Mucosa of descending colon (tissue), 3 donors: ENCODE measurements at regions not wholly inside any gene's neighbourhood (a gene's known extent, or its start where the extent isn't known, plus 50 kb on each side); places are given as distances from the start of the nearest gene placed in this dataset.

ENCODE experiments used
- ATAC-seq: fragments of 200-7000 bp; cut with Tn5 transposase; one replicate; pipeline ENCODE4 v1.9.1; 2020; ENCODE audit warnings: mild to moderate bottlenecking, moderate library complexity
- DNase-seq, 3 donors: peaks; one replicate each; pipeline ENCODE4 v3.0.0-alpha.2; 2020
- H3K36me3 ChIP-seq: fragments of 200-600 bp; one replicate; pipeline ENCODE4 v1.8.0; 2021; ENCODE audit warnings: low read depth, mild to moderate bottlenecking
- H3K4me1 ChIP-seq: fragments of 200-600 bp; one replicate; pipeline ENCODE4 v1.8.0; 2021; ENCODE audit warnings: low read depth, mild to moderate bottlenecking
- H3K4me3 ChIP-seq: fragments of 200-600 bp; one replicate; pipeline ENCODE4 v1.8.0; 2021; ENCODE audit warnings: mild to moderate bottlenecking
- H3K9me3 ChIP-seq: fragments of 200-600 bp; one replicate; pipeline ENCODE4 v1.8.0; 2021; ENCODE audit warnings: mild to moderate bottlenecking
- intact Hi-C, 2 donors: fragments of 100-400 bp; cut with DNase I in 1 of 2; cut with micrococcal nuclease in 1 of 2; formaldehyde crosslinking; loops; one replicate each; pipeline versions ENCODE4 v1.11.0 to v1.11.1; 2022; cut with DNase I, micrococcal nuclease
- TF ChIP-seq, protein P1 (sequence below): fragments of 200-600 bp; IDR thresholded peaks from one replicate; pipeline ENCODE4 v1.8.0; 2022; ENCODE audit warnings: antibody characterized with exemption, mild to moderate bottlenecking
- donor health status: DM: no; HTN: no; CAD: no; lungs with moderate emphysema.
- donor health status: DM: no; HTN: no; CAD: no.
- donor health status: DM: no; HTN: yes; CAD: no.

DNA sequence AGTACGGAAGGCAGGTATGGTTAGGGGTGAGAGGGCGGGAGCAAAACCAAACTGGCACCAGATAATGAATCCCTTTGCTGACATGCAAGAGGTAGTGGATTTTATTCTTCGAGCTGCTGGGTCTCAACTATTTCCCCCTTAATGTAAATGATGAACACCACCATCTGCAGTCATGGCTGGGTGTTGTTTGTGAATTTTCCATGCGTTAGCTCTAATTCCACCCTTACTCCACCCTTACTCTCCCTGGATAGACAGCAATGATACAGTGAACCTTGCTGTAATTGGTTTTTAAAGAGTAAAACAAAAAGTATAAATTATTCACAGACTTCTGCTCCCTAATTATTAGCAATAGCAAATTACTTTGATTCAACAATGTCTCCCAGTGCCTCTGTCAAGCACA lies 74.5 kb upstream of the PDE1C start:
- no peaks in the 10 kb centered on the region for H3K36me3 ChIP-seq
- ATAC-seq (no peak), DNase-seq (no peak)
- no peak overlapping the region for H3K4me3 ChIP-seq
- no peaks in the 10 kb centered on the region for H3K4me1 ChIP-seq
- H3K9me3 ChIP-seq: no peaks in the 10 kb centered on the region
- intact Hi-C loops: no loop called here
- TF ChIP-seq, protein P1, sequence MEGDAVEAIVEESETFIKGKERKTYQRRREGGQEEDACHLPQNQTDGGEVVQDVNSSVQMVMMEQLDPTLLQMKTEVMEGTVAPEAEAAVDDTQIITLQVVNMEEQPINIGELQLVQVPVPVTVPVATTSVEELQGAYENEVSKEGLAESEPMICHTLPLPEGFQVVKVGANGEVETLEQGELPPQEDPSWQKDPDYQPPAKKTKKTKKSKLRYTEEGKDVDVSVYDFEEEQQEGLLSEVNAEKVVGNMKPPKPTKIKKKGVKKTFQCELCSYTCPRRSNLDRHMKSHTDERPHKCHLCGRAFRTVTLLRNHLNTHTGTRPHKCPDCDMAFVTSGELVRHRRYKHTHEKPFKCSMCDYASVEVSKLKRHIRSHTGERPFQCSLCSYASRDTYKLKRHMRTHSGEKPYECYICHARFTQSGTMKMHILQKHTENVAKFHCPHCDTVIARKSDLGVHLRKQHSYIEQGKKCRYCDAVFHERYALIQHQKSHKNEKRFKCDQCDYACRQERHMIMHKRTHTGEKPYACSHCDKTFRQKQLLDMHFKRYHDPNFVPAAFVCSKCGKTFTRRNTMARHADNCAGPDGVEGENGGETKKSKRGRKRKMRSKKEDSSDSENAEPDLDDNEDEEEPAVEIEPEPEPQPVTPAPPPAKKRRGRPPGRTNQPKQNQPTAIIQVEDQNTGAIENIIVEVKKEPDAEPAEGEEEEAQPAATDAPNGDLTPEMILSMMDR: no peak

DNA sequence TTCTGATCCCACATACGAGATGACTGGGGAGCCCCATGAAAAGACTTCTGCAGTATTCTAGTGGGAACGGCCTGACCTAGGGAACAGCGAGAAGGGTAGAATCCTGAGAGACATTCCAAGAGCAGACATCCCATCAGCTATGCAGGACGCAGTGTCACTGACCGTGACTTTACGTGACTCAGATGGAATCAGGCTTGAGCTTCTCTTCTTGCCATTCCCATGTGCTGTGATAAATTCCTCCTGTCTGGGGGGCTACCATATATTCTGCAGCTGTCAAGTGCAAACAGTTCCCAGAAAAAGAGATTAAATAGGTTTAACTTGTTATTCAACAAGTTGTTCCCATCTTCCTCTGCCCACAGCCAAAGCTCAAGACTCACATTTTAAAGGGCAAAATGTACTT lies 73.1 kb upstream of the PDE1C start:
- Histone ChIP-seq H3K9me3 (no peaks in the 10 kb centered on the region), H3K4me1 (no peaks in the 10 kb centered on the region), H3K4me3 (no peak overlapping the region), H3K36me3 (no peaks in the 10 kb centered on the region)
- TF ChIP-seq, protein P1: no peak
- ATAC-seq (no peak), DNase-seq (no peak)
- intact Hi-C loops: no loop called here

DNA sequence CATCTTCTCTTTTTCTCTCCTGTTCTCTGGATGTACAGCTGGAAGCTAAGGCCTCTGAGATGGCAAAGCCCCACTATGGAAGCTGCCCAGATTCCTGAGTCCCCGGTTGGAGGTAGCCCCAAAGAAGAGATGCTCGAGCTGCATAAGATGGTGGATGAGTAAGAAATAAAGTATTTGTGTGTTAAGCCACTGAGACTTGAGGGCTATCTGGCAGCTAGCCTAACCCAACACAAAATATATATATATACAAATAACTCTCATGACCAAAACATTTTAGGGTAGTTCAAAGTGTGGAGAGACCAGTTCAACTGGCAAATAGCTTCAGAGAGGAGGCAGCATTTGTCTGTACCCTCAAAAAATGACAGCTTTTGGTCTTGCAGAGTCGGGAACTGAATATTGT lies 72.4 kb upstream of the PDE1C start:
- intact Hi-C loops: no loop called here
- Histone ChIP-seq H3K36me3 (no peaks in the 10 kb centered on the region), H3K4me1 (no peaks in the 10 kb centered on the region), H3K4me3 (no peak overlapping the region), H3K9me3 (no peaks in the 10 kb centered on the region)
- DNase-seq (no peak), ATAC-seq (no peak)
- TF ChIP-seq, protein P1: no peak

DNA sequence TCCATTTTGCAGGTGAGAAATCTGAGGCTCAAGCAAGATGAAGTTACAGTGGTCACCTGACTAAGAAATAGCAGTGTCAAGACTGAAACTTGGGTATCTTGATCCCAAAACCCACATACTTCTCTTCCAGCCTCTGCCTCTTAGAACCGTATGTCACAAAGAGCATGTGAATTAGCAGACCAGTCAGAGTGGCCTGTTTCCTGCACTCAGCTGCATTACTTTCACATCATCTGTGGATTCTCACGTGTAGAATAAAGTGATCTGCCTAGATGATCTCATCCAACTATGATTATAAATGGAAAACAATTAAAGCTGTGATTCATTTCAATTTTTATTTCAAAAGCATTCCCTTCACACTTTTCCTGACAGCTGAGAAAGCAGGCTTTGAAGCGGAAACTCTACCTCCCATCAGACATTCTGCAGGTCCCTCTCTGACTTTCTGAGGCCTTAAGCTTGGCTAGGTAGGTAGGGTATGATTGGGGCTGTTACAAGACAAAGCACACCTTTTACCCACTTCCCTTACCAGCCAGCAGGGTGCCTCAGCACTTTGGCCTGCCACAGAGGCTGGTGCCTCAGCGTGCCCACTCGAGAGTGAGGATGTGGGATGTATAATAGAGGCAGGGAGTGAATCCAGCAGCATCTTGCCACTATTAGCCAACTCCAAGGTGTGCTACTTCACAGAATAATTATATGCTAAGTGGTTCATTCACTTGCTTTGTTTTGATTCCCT lies 70.2 kb upstream of the PDE1C start:
- Histone ChIP-seq H3K36me3 (no peaks in the 10 kb centered on the region), H3K4me1 (no peaks in the 10 kb centered on the region), H3K9me3 (no peaks in the 10 kb centered on the region), H3K4me3 (no peak overlapping the region)
- intact Hi-C loops: no loop called here
- DNase-seq (no peak), ATAC-seq (no peak)
- TF ChIP-seq, protein P1: no peak

DNA sequence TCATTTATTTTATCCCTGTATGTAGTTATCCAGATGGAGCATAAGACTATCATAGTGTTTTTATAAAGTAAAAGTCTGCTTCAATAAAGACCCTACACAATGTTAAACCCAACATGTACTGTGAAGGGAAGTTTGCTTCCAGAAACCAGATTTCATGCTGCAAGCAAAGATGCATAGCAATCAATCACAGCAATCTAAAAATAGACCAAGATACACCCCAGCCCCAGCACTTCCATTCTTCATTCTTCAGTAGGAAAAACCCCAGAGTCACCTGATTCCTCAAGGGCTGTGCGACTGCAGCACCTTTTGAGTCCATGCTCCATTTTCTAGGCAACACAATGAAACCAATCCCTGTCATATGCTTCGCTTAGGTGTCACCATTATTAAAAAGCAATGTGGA lies 66.9 kb upstream of the PDE1C start:
- intact Hi-C loops: no loop called here
- ATAC-seq (no peak), DNase-seq (no peak)
- TF ChIP-seq, protein P1: no peak
- Histone ChIP-seq H3K4me1 (no peaks in the 10 kb centered on the region), H3K36me3 (no peaks in the 10 kb centered on the region), H3K9me3 (peaks cover 5% of the 10 kb centered on the region), H3K4me3 (no peak overlapping the region)

DNA sequence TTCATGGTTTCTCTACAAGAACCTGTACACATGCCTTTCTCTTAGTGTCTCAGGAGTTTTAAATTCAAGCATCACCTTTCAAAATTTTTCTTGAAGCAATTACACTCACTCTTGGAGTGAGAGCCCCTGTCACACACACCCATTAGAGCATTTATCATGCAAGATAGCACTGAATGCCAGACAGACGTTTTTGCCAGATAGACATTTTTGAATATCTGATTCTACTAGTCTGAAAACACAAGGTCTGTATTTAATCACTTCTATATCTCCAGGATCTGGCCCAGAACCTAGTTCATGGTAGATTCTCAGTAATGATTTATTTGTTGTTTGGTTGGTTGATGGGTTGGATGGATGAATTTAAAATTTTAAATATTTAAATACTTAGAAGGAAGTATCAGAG lies 60.9 kb upstream of the PDE1C start:
- TF ChIP-seq, protein P1: no peak
- Histone ChIP-seq H3K36me3 (no peaks in the 10 kb centered on the region), H3K4me3 (no peak overlapping the region), H3K4me1 (no peaks in the 10 kb centered on the region), H3K9me3 (peaks cover 5% of the 10 kb centered on the region)
- DNase-seq (no peak), ATAC-seq (no peak)
- intact Hi-C loops: no loop called here
